ENCODE measurements at regions not wholly inside any gene's neighbourhood (a gene's known extent, or its start where the extent isn't known, plus 50 kb on each side); places are given as distances from the start of the nearest gene placed in this dataset.
"Not testable (repeated sequence)": the region's sequence is repeated elsewhere in the genome, so short reads cannot be mapped to it uniquely, and the experiment has no call there.

DNA sequence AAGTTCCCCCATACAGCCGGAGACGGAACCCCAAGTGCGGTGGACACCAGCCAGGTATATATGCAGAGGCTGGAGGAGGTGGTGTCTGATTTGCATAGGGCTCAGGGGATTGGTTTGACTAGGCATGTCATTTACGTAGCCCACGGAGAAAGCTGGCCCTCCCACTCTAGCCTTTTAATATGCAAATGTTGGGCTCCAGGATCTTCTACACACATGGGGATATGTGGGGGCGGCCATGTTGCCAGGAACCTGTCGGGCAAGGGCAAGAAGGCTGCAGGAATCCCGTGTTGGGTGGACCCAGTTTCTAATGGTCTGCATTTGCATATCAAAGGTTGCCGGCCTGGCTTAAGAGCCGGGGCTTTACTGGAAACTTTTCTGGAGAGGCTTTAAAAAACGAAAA is 57.4 kb downstream of the FTHL17 start:
- H3K27me3 ChIP-seq (ENCODE audit: insufficient read depth, low read length); H2AFZ ChIP-seq (ENCODE audit: low read length, unreplicated experiment); H3K27ac ChIP-seq (ENCODE audit: low read depth, low read length); H3K4me1 ChIP-seq (ENCODE audit: control insufficient read depth, insufficient read depth, low read length, unreplicated experiment); H3K4me3 ChIP-seq (ENCODE audit: low read depth, low read length); H3K36me3 ChIP-seq (ENCODE audit: insufficient read depth, low read length); H3K79me2 ChIP-seq (ENCODE audit: control insufficient read depth, insufficient read depth, low read length, unreplicated experiment): not testable (repeated sequence)

DNA sequence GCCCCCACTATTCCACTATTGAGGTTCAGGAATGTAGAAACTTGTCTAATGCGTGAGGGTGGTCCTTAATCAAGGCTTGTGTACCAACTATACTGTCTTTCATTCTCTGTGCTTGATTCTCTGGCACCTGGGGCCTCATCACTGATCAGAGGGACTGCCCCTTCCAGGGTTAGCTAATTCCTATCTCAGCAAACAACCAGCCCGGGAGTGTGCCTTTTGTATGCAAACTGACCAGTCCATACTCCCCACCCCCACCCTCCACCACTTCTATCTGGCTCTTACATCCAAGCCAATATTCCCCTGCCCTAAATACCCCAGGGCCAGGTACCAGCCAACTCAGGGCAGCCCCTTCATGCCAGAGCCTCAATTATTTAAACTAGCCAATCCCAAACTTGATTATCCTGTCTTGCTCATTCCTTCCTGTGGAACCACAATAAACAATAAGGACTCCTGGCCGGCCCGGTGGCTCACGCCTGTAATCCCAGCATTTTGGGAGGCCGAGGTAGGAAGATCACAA is 59.3 kb downstream of the FTHL17 start:
- no peak overlapping the region for H2AFZ ChIP-seq (ENCODE audit: low read length, unreplicated experiment)
- no peak overlapping the region for H3K4me3 ChIP-seq (ENCODE audit: low read depth, low read length)

DNA sequence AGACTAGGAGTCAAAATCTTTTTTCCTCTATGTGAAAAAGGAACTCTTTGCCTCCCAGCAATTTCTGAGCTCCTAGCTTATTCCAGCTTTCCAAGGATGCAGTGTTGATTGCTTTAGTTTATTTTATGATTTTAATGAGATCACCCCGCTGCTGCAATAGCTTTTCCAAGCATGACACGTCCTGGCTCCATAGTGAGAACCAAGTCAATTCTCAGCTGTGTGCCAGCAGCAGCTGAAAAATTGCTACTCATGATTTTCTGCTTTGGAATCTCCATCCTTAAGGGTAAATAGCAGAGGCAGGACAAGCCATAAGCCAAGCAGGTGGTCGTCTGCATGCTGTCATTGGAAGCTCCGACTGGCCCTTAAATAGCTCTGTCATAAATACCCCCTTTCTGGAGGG is 64.5 kb downstream of the FTHL17 start:
- Histone ChIP-seq H3K4me3 (ENCODE audit: low read depth, low read length) (no peak overlapping the region), H3K4me1 (ENCODE audit: control insufficient read depth, insufficient read depth, low read length, unreplicated experiment) (no peaks in the 10 kb centered on the region), H3K27me3 (ENCODE audit: insufficient read depth, low read length) (peaks cover 11% of the 10 kb centered on the region; the same call in 1 of the 2 replicates), H3K36me3 (ENCODE audit: insufficient read depth, low read length) (no peaks in the 10 kb centered on the region), H3K79me2 (ENCODE audit: control insufficient read depth, insufficient read depth, low read length, unreplicated experiment) (no peaks in the 10 kb centered on the region), H3K27ac (ENCODE audit: low read depth, low read length) (no peak overlapping the region), H2AFZ (ENCODE audit: low read length, unreplicated experiment) (no peak overlapping the region)

More for the DNA sequence above, 59.3 kb downstream of the FTHL17 start:
- H3K79me2 ChIP-seq (ENCODE audit: control insufficient read depth, insufficient read depth, low read length, unreplicated experiment): no peaks in the 10 kb centered on the region
- no peaks in the 10 kb centered on the region for H3K4me1 ChIP-seq (ENCODE audit: control insufficient read depth, insufficient read depth, low read length, unreplicated experiment)
- peaks cover 3% of the 10 kb centered on the region; the same call in 1 of the 2 replicates for H3K27me3 ChIP-seq (ENCODE audit: insufficient read depth, low read length)
- no peaks in the 10 kb centered on the region for H3K36me3 ChIP-seq (ENCODE audit: insufficient read depth, low read length)
- no peak overlapping the region for H3K27ac ChIP-seq (ENCODE audit: low read depth, low read length)

DNA sequence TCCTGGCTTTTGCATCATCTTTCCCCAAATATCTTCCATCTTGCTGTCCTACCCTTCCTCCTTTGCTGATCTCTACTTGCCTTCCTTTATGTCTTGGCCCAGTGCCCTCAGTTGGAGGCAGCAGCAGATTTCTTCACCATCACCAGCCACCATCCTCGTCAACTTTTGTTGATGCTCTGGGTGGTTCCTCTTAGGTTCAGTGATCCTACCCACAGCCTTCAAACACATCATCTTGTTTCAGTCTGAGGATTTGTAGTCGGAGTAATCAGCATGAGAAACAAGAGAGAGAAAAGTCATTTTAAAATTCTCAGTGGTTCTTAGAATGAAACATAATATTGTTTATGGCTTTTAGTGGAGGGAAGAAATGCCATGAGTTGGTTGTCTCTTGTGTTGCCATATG is 65.8 kb downstream of the FTHL17 start:
- Histone ChIP-seq H3K27ac (ENCODE audit: low read depth, low read length) (no peak overlapping the region), H3K4me3 (ENCODE audit: low read depth, low read length) (no peak overlapping the region), H2AFZ (ENCODE audit: low read length, unreplicated experiment) (no peak overlapping the region), H3K36me3 (ENCODE audit: insufficient read depth, low read length) (no peaks in the 10 kb centered on the region), H3K27me3 (ENCODE audit: insufficient read depth, low read length) (peaks cover 21% of the 10 kb centered on the region), H3K4me1 (ENCODE audit: control insufficient read depth, insufficient read depth, low read length, unreplicated experiment) (no peaks in the 10 kb centered on the region), H3K79me2 (ENCODE audit: control insufficient read depth, insufficient read depth, low read length, unreplicated experiment) (no peaks in the 10 kb centered on the region)

DNA sequence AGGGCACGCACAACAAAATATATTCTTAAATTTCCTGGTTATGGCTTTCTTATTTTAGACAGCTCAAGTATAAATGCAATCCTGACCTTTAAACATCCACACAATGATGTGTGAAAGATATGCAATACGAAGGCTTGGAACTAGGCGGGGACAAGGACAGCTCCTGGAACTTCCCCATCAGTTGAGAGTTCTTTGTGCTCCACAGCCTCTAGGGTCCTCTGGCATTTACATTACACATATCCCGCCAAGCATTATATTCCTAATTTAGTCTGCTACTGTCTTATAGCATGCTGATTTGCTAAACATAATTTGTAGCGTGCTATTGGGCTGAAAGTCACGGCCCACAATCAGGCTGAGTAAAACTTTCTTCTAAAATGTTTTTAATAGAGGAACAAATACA is 74.4 kb downstream of the FTHL17 start:
- H3K4me3 ChIP-seq (ENCODE audit: low read depth, low read length): no peak overlapping the region
- no peaks in the 10 kb centered on the region for H3K79me2 ChIP-seq (ENCODE audit: control insufficient read depth, insufficient read depth, low read length, unreplicated experiment)
- H3K36me3 ChIP-seq (ENCODE audit: insufficient read depth, low read length): no peaks in the 10 kb centered on the region
- no peaks in the 10 kb centered on the region for H3K4me1 ChIP-seq (ENCODE audit: control insufficient read depth, insufficient read depth, low read length, unreplicated experiment)
- no peak overlapping the region for H2AFZ ChIP-seq (ENCODE audit: low read length, unreplicated experiment)
- H3K27me3 ChIP-seq (ENCODE audit: insufficient read depth, low read length): peaks cover 27% of the 10 kb centered on the region
- H3K27ac ChIP-seq (ENCODE audit: low read depth, low read length): no peak overlapping the region

DNA sequence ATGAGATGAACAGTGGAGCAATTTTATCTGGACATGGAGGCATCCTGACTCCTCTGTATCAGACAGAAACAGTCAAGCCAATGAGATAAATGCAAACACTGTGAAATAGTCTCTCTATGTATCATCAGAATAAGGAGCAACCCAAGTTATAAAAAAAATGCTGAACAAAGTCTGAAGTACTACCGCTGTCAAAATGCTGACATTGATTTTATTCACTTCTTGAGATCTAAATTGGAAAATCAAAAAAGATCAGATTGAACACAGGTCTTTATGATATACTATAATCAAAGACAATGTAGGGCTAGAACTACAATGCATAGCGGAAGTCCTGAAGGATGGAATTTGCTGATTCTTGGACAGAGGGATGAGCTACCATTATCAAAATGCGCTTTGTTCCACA is 76.1 kb downstream of the FTHL17 start:
- Histone ChIP-seq H2AFZ (ENCODE audit: low read length, unreplicated experiment) (no peak overlapping the region), H3K36me3 (ENCODE audit: insufficient read depth, low read length) (no peaks in the 10 kb centered on the region), H3K4me3 (ENCODE audit: low read depth, low read length) (no peak overlapping the region), H3K27ac (ENCODE audit: low read depth, low read length) (no peak overlapping the region), H3K4me1 (ENCODE audit: control insufficient read depth, insufficient read depth, low read length, unreplicated experiment) (no peaks in the 10 kb centered on the region), H3K27me3 (ENCODE audit: insufficient read depth, low read length) (peaks cover 19% of the 10 kb centered on the region), H3K79me2 (ENCODE audit: control insufficient read depth, insufficient read depth, low read length, unreplicated experiment) (no peaks in the 10 kb centered on the region)

DNA sequence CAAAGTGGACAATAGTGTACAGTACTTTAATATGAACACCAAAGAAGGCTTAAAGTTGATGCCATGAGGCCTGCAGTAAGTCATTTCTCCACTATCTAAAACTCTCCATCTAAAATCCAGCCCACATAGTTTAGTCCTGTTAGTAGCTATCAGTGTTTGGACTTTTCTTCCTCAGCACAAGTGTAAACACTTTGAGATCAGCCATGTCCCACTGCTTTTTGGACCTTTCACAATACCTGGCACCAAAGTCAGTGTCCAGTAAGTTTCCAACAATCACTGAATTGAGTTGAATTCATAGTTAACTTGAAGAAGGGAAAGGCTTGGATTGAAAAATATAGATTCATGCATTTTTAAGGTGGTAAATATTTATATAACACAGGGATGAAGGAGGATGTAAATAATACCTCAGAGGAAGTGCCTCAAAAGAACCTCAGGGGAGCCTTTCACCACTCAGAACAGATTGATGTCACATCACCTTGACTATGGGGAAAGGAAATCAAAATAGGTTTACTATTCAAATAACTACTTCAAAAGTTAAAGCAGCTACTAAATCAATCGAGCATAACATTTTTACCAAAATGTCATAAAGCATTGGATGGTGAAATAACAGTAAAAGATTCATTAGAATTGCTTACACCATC is 76.7 kb downstream of the FTHL17 start:
- peaks cover 14% of the 10 kb centered on the region; the same call in 1 of the 2 replicates for H3K27me3 ChIP-seq (ENCODE audit: insufficient read depth, low read length)
- no peak overlapping the region for H3K27ac ChIP-seq (ENCODE audit: low read depth, low read length)
- H3K4me1 ChIP-seq (ENCODE audit: control insufficient read depth, insufficient read depth, low read length, unreplicated experiment): no peaks in the 10 kb centered on the region
- H3K36me3 ChIP-seq (ENCODE audit: insufficient read depth, low read length): no peaks in the 10 kb centered on the region
- no peaks in the 10 kb centered on the region for H3K79me2 ChIP-seq (ENCODE audit: control insufficient read depth, insufficient read depth, low read length, unreplicated experiment)
- no peak overlapping the region for H2AFZ ChIP-seq (ENCODE audit: low read length, unreplicated experiment)
- no peak overlapping the region for H3K4me3 ChIP-seq (ENCODE audit: low read depth, low read length)

DNA sequence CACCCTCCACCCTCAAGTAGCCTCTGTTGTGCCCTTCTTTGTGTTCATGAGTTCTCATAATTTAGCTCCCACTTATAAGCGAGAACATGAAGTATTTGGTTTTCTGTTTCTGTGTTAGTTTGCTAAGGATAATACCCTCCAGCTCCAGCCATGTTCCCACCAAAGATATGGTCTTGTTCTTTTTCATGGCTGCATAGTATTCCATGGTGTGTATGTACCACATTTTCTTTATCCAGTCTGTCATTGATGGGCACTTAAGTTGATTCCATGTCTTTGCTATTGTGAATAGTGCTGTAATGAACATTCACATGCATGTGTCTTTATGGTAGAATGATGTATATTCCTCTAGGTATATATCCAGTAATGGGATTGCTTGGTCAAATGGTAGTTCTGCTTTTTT is 77.8 kb downstream of the FTHL17 start:
- not testable (repeated sequence) for H3K79me2 ChIP-seq (ENCODE audit: control insufficient read depth, insufficient read depth, low read length, unreplicated experiment); H2AFZ ChIP-seq (ENCODE audit: low read length, unreplicated experiment); H3K36me3 ChIP-seq (ENCODE audit: insufficient read depth, low read length); H3K4me3 ChIP-seq (ENCODE audit: low read depth, low read length); H3K4me1 ChIP-seq (ENCODE audit: control insufficient read depth, insufficient read depth, low read length, unreplicated experiment); H3K27ac ChIP-seq (ENCODE audit: low read depth, low read length)
- peaks cover 13% of the 10 kb centered on the region; the same call in 1 of the 2 replicates for H3K27me3 ChIP-seq (ENCODE audit: insufficient read depth, low read length)

DNA sequence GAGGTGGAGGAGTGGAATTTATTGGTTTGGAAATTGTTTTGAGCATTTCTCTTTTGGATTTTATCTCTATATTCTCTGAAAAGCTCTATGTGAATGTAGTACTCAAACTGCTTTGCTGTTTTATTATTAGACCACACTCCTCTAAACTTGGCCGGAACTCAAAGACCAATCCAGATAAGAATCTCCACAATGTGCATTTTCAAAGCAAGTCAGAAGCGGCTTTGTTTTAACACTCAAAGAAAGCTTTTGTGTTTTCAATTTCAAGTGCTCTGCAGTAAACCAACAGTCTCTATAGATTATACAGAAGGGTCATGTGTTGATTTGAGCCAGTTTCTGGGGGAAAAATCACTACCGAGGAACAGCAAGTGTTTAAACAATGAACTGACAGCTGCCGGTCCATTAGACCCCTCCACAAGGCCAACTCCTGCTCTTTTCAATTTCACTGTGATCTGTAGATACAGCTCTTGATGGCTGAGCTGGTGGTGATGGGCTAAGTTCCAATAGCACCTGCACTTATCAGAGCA is 79.4 kb downstream of the FTHL17 start:
- Histone ChIP-seq H3K27ac (ENCODE audit: low read depth, low read length) (no peak overlapping the region), H3K4me3 (ENCODE audit: low read depth, low read length) (no peak overlapping the region), H3K79me2 (ENCODE audit: control insufficient read depth, insufficient read depth, low read length, unreplicated experiment) (no peaks in the 10 kb centered on the region), H2AFZ (ENCODE audit: low read length, unreplicated experiment) (no peak overlapping the region), H3K36me3 (ENCODE audit: insufficient read depth, low read length) (no peaks in the 10 kb centered on the region), H3K27me3 (ENCODE audit: insufficient read depth, low read length) (peaks cover 13% of the 10 kb centered on the region; the same call in 1 of the 2 replicates), H3K4me1 (ENCODE audit: control insufficient read depth, insufficient read depth, low read length, unreplicated experiment) (no peaks in the 10 kb centered on the region)

DNA sequence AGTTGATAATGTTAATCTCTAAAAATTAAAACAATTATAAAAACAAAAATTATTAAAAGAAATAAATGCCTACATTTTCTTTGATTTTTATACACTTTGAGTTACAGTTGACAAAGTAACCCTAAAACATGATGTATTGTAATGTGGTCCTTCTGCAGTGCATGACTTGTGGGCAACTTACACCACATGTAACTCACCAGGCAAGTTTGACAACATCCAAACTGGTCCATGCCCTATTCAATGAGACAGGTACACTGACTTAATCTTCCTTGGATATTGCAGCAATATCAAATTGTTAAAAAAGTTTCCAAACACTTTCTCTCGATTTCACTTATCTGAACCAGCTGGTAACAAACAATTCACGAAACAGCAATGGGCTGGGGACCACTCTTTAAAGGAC is 81.5 kb downstream of the FTHL17 start:
- H2AFZ ChIP-seq (ENCODE audit: low read length, unreplicated experiment): no peak overlapping the region
- no peak overlapping the region for H3K4me3 ChIP-seq (ENCODE audit: low read depth, low read length)
- H3K36me3 ChIP-seq (ENCODE audit: insufficient read depth, low read length): no peaks in the 10 kb centered on the region
- no peak overlapping the region for H3K27ac ChIP-seq (ENCODE audit: low read depth, low read length)
- H3K79me2 ChIP-seq (ENCODE audit: control insufficient read depth, insufficient read depth, low read length, unreplicated experiment): no peaks in the 10 kb centered on the region
- no peaks in the 10 kb centered on the region for H3K4me1 ChIP-seq (ENCODE audit: control insufficient read depth, insufficient read depth, low read length, unreplicated experiment)
- peaks cover 13% of the 10 kb centered on the region; the same call in 1 of the 2 replicates for H3K27me3 ChIP-seq (ENCODE audit: insufficient read depth, low read length)

DNA sequence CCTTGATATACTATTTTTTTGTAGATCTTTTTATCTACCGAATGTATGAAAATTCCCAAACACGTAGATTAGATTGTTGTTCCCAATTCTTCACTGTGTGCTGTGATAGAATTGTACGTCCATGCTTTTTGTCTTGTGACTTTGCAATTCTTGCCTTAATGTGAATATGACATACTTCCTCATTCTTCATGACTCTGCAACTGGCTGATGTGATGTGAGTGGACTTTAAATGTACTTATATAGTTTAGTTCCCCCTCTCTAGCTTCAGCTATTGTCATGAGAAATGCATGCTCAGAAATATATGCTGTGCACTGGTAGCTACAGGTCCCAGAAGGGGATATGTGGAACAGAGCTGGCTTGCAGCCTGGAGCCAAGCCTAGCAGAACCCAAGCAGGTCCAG is 89.4 kb downstream of the FTHL17 start:
- H3K27ac ChIP-seq (ENCODE audit: low read depth, low read length): no peak overlapping the region
- H3K4me3 ChIP-seq (ENCODE audit: low read depth, low read length): no peak overlapping the region
- H3K4me1 ChIP-seq (ENCODE audit: control insufficient read depth, insufficient read depth, low read length, unreplicated experiment): no peaks in the 10 kb centered on the region
- no peaks in the 10 kb centered on the region for H3K79me2 ChIP-seq (ENCODE audit: control insufficient read depth, insufficient read depth, low read length, unreplicated experiment)
- peaks cover 4% of the 10 kb centered on the region; the same call in 1 of the 2 replicates for H3K27me3 ChIP-seq (ENCODE audit: insufficient read depth, low read length)
- no peak overlapping the region for H2AFZ ChIP-seq (ENCODE audit: low read length, unreplicated experiment)
- H3K36me3 ChIP-seq (ENCODE audit: insufficient read depth, low read length): no peaks in the 10 kb centered on the region

All from ACC112 (cell line).